Uterus (tissue), 2 donors: ENCODE measurements at regions not wholly inside any gene's neighbourhood (a gene's known extent, or its start where the extent isn't known, plus 50 kb on each side); places are given as distances from the start of the nearest gene placed in this dataset.

Experiments used
- POLR2A ChIP-seq, 2 donors: fragments of 450-650 bp; IDR thresholded peaks; one replicate each; pipeline ENCODE4 v1.6.1; 2016; ENCODE audit warnings: antibody characterized with exemption in 2 of 2, mild to moderate bottlenecking in 1 of 2, moderate library complexity in 1 of 2
- TF ChIP-seq, protein P1 (sequence below), 4 experiments: fragments of 200-600 bp in 2 of 4; fragments of 450-650 bp in 2 of 4; sonication (generic) in 2 of 4; IDR thresholded peaks; one replicate each; pipeline ENCODE4 v1.5.1; 2016 to 2019; ENCODE audit warnings: antibody characterized with exemption in 4 of 4, mild to moderate bottlenecking in 2 of 4, moderate library complexity in 1 of 4

DNA sequence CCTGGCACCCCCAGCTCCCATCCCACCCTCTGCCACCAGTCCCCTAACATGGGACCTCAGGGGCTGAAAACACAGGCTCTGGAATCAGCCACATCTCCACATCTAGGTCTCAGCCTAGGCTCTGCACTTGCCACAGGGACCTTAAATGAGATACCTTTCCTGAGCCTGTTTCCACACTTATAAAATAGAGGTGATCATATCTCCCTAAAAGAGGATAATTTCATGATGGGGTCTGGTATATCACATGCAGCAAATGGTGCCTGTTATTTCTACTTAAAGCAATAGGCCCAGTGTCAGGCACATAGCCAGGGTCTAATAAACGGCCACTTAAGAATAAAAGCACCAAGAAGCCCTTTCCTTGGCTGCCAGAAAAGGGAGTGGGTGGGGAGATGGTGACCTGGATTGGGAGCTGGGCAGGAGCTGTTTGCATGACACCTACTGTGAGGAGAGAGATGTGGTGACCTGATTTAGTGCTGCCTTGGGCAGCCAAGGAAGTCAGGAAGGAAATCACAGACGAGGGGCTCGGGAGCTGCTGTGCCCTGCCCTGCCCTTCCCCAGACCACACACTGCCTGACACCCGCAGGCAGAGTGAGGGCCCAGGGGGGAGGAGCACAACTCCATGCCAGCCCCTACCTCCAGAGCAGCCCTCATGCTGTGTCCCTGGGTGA, 71.2 kb downstream of the IRF2BPL start:
- TF ChIP-seq, protein P1, sequence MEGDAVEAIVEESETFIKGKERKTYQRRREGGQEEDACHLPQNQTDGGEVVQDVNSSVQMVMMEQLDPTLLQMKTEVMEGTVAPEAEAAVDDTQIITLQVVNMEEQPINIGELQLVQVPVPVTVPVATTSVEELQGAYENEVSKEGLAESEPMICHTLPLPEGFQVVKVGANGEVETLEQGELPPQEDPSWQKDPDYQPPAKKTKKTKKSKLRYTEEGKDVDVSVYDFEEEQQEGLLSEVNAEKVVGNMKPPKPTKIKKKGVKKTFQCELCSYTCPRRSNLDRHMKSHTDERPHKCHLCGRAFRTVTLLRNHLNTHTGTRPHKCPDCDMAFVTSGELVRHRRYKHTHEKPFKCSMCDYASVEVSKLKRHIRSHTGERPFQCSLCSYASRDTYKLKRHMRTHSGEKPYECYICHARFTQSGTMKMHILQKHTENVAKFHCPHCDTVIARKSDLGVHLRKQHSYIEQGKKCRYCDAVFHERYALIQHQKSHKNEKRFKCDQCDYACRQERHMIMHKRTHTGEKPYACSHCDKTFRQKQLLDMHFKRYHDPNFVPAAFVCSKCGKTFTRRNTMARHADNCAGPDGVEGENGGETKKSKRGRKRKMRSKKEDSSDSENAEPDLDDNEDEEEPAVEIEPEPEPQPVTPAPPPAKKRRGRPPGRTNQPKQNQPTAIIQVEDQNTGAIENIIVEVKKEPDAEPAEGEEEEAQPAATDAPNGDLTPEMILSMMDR (IDR thresholded peaks at IDR 0.05), result no peak
- TF ChIP-seq POLR2A (IDR thresholded peaks at IDR 0.05), result no peak
